ENCODE measurements at regions not wholly inside any gene's neighbourhood (a gene's known extent, or its start where the extent isn't known, plus 50 kb on each side); places are given as distances from the start of the nearest gene placed in this dataset.

GRCh38 chr4:175953960-175954521 lies 111.6 kb upstream of the WDR17 start:
- H3K27ac Mint-ChIP-seq: no peak overlapping the region
- ATAC-seq (peak; percentile 94), DNase-seq (ENCODE audit: low spot score) (no peak)
- H3K27me3 Mint-ChIP-seq (ENCODE audit: low read depth): no peaks in the 10 kb centered on the region
- ChIA-PET CTCF (interaction anchor here (0.6 to 1.3 kb wide), 19 partner anchors 10 to 391 kb away, joined by 3 to 7 read pairs (median 3); partner anchors contain the start of gene WDR17), POLR2A (interaction anchor here (0.5 kb wide), 1 partner anchor 898 kb away, joined by 6 read pairs; no protein-coding TSS in a partner anchor)
- no peak for TF ChIP-seq ZNF263 (CRISPR knock-in tag; IDR thresholded peaks at IDR 0.05; ENCODE audit: low read depth)
- TF ChIP-seq ZNF532 (CRISPR knock-in tag; IDR thresholded peaks at IDR 0.05; ENCODE audit: borderline replicate concordance): no peak
- no peak for TF ChIP-seq FOXJ3 (CRISPR knock-in tag; IDR thresholded peaks at IDR 0.05; ENCODE audit: borderline replicate concordance)
- TF ChIP-seq SP1 (CRISPR knock-in tag; conservative IDR thresholded peaks at IDR 0.05): no peak
- peak; percentile 37; the same call in 1 of the 2 replicates for TF ChIP-seq CTCF (IDR thresholded peaks at IDR 0.05)
- TF ChIP-seq NR2C2 (CRISPR knock-in tag; IDR thresholded peaks at IDR 0.05): no peak
- TF ChIP-seq GABPB1 (CRISPR knock-in tag; IDR thresholded peaks at IDR 0.05): no peak
- no peak for TF ChIP-seq ATF2 (CRISPR knock-in tag; IDR thresholded peaks at IDR 0.05; ENCODE audit: borderline replicate concordance, low read depth)
- TF ChIP-seq TEAD4 (CRISPR knock-in tag; IDR thresholded peaks at IDR 0.05): no peak
- TF ChIP-seq GTF2I (CRISPR knock-in tag; conservative IDR thresholded peaks at IDR 0.05): no peak
- TF ChIP-seq SMAD4 (CRISPR knock-in tag; IDR thresholded peaks at IDR 0.05): no peak
- no peak for TF ChIP-seq IRF1 (CRISPR knock-in tag; IDR thresholded peaks at IDR 0.05)
- no peak for TF ChIP-seq ETV6 (CRISPR knock-in tag; IDR thresholded peaks at IDR 0.05)
- no peak for TF ChIP-seq USF1 (CRISPR knock-in tag; IDR thresholded peaks at IDR 0.05)
- TF ChIP-seq TP53 (CRISPR knock-in tag; IDR thresholded peaks at IDR 0.05): no peak
- peak; percentile 33; the same call in 1 of the 2 replicates for TF ChIP-seq USF2 (CRISPR knock-in tag; IDR thresholded peaks at IDR 0.05)
- no peaks in the 10 kb centered on the region for H3K36me3 Mint-ChIP-seq
- H3K9me3 Mint-ChIP-seq: peaks cover 6% of the 10 kb centered on the region
- H3K4me3 Mint-ChIP-seq: no peak overlapping the region
- peaks cover 3% of the 10 kb centered on the region; the same call in 1 of the 2 replicates for H3K4me1 Mint-ChIP-seq

Measured in WTC11 (cell line).